Lung (tissue), 11 donors: ENCODE measurements at regions not wholly inside any gene's neighbourhood (a gene's known extent, or its start where the extent isn't known, plus 50 kb on each side); places are given as distances from the start of the nearest gene placed in this dataset.
A peak's percentile ranks its signal among the peaks of the same experiment; 100 is the strongest.

Experiments used
- ATAC-seq: fragments of 200-7000 bp; cut with Tn5 transposase; one replicate; pipeline ENCODE4 v1.9.1; 2020; ENCODE audit warnings: moderate number of reproducible peaks; ENCODE audit not compliant: insufficient read depth, low FRiP score
- DNase-seq, 3 donors: peaks; one replicate each; pipeline ENCODE4 v3.0.0-alpha.2; 2013 to 2017
- H3K27ac ChIP-seq, 2 donors: one replicate each; pipeline ENCODE4 v1.5.1; 2013; ENCODE audit warnings: mild to moderate bottlenecking in 2 of 2, moderate library complexity in 2 of 2, control low read depth in 1 of 2, inconsistent platforms in 1 of 2, low read depth in 1 of 2, low read length in 1 of 2
- H3K27me3 ChIP-seq, 3 donors: one replicate each; pipeline ENCODE4 v1.5.1; 2013; ENCODE audit warnings: low read length in 2 of 3; ENCODE audit not compliant: control insufficient read depth in 3 of 3, insufficient read depth in 3 of 3
- H3K36me3 ChIP-seq, 4 donors: one replicate each; pipeline ENCODE4 v1.5.1; 2013; ENCODE audit warnings: low read length in 4 of 4, mild to moderate bottlenecking in 1 of 4, moderate library complexity in 1 of 4; ENCODE audit not compliant: control insufficient read depth in 4 of 4, insufficient read depth in 4 of 4
- H3K4me1 ChIP-seq, 5 donors: one replicate each; pipeline ENCODE4 v1.5.1; 2013; ENCODE audit warnings: low read length in 5 of 5, mild to moderate bottlenecking in 2 of 5, moderate library complexity in 1 of 5; ENCODE audit not compliant: control insufficient read depth in 5 of 5, insufficient read depth in 5 of 5
- H3K4me3 ChIP-seq: one replicate; pipeline ENCODE4 v1.5.1; 2013; ENCODE audit warnings: mild to moderate bottlenecking, control low read depth, moderate library complexity
- H3K9ac ChIP-seq, 2 donors: one replicate each; pipeline ENCODE4 v1.5.1; 2013; ENCODE audit warnings: low read length in 2 of 2, control low read depth in 1 of 2; ENCODE audit not compliant: insufficient read depth in 1 of 2
- H3K9me3 ChIP-seq, 4 donors: one replicate each; pipeline ENCODE4 v1.5.1; 2013; ENCODE audit warnings: low read length in 3 of 4, mild to moderate bottlenecking in 1 of 4, moderate library complexity in 1 of 4; ENCODE audit not compliant: control insufficient read depth in 4 of 4, insufficient read depth in 3 of 4
- WGBS, 2 donors: extraction: QIAGEN DNeasy Blood & Tissue Kit; methylation state at CpG; one replicate each; pipeline ENCODE4 v1.1.7; 2013; 5-methylcytosine and 5-hydroxymethylcytosine counted together
- TF ChIP-seq, protein P1 (sequence below): IDR thresholded peaks from 2 replicates; pipeline ENCODE4 v1.5.1; 2012; ENCODE audit warnings: mild to moderate bottlenecking; ENCODE audit errors: control extremely low read depth, extremely low read depth
- donor health status: control.
- donor health status: control.
- donor health status: Bipolar disorder and iron deficiency.
- donor health status: healthy.
- donor health status: DM: yes; HTN: yes; CAD: no.

DNA sequence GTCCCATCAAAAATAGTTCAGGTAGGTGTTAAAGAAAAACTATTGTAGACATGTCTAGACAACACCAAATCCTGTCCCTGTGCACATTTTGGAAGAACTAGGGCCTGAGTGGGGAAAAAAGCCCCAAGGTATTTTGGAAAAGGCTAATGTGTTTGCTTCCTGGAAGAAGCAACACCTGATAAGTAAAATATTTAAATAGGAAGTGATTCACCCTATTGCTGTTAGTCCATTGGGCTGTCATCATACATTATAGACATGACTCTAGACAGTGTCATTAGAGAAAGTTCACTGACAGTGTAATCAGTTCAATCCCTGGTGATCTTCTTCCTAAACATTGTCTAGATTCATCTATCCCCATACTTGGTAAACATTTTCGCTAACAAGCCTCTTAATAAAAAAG, 465.3 kb downstream of the CBLN4 start:
- Histone ChIP-seq H3K27me3 (no peaks in the 10 kb centered on the region), H3K36me3 (no peaks in the 10 kb centered on the region), H3K27ac (no peak overlapping the region), H3K4me1 (peaks cover 0 to 4% (median 0%) of the 10 kb centered on the region in 5 donors), H3K9me3 (no peaks in the 10 kb centered on the region), H3K9ac (no peak overlapping the region), H3K4me3 (no peak overlapping the region)
- DNase-seq (no peak), ATAC-seq (no peak)
- WGBS, 2 donors: 81 to 98% methylated on average over 1 of the region's 1 CpG
- TF ChIP-seq, protein P1, sequence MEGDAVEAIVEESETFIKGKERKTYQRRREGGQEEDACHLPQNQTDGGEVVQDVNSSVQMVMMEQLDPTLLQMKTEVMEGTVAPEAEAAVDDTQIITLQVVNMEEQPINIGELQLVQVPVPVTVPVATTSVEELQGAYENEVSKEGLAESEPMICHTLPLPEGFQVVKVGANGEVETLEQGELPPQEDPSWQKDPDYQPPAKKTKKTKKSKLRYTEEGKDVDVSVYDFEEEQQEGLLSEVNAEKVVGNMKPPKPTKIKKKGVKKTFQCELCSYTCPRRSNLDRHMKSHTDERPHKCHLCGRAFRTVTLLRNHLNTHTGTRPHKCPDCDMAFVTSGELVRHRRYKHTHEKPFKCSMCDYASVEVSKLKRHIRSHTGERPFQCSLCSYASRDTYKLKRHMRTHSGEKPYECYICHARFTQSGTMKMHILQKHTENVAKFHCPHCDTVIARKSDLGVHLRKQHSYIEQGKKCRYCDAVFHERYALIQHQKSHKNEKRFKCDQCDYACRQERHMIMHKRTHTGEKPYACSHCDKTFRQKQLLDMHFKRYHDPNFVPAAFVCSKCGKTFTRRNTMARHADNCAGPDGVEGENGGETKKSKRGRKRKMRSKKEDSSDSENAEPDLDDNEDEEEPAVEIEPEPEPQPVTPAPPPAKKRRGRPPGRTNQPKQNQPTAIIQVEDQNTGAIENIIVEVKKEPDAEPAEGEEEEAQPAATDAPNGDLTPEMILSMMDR: no peak

DNA sequence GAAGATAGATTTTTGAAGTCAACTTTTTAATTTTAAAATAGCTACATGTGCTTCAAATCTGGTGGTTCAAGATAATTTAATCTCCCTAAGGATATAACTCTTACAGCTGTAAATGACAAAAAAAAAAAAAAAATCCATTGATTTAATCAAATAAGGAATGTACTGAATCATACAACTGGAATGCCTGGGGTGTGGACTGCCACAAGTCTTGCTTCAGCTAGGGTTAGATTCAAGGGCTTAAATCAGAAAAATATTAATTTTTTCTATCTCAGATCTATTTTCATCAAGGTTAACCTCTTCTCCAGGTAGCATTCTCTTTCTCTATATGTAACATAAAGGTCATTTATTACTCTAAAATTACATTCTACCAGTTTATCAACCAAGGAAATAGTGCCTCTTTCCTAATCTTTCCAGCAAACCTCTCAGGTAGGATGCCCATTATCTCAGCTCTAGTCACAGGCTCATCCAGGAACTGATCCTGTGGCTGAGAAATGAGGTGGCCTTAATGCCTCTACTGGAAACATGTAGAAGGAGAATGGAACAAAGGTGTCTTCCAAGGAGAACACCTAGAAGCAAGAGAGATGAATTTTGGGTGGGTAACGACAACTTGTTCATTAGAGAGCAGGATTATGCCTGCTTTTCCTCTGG, 466.9 kb downstream of the CBLN4 start:
- H3K9ac ChIP-seq: no peak overlapping the region
- DNase-seq (no peak), ATAC-seq (no peak)
- no peak overlapping the region for H3K27ac ChIP-seq
- H3K27me3 ChIP-seq: no peaks in the 10 kb centered on the region
- H3K4me3 ChIP-seq: no peak overlapping the region
- no peaks in the 10 kb centered on the region for H3K36me3 ChIP-seq
- WGBS, 2 donors: 81 to 84% methylated on average over 1 of the region's 1 CpG
- TF ChIP-seq, protein P1: no peak
- H3K4me1 ChIP-seq: peaks cover 0 to 9% (median 0%) of the 10 kb centered on the region in 5 donors
- no peaks in the 10 kb centered on the region for H3K9me3 ChIP-seq

DNA sequence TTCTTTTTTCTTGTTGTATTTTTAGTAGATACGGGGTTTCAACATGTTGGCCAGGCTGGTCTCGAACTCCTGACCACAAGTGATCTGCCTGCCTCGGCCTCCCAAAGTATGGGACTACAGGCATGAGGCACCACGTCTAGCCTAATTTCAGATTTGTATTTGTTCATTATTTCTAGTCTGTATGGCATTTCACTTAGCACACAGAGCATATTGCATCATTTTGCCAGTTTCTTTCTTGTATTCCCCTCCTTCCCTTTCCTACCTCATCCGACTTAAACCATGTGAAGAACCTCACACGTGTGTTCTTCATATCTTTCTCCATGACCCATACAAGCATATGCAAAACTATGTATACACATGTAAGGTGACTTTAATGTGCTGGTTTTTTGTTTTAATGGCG, 470.0 kb downstream of the CBLN4 start:
- Histone ChIP-seq H3K27me3 (no peaks in the 10 kb centered on the region), H3K4me3 (no peak overlapping the region), H3K36me3 (no peaks in the 10 kb centered on the region), H3K9me3 (no peaks in the 10 kb centered on the region), H3K27ac (no peak overlapping the region), H3K4me1 (peaks cover 0 to 9% (median 0%) of the 10 kb centered on the region in 5 donors), H3K9ac (no peak overlapping the region)
- 69 to 74% methylated on average over 7 of the region's 7 CpGs for WGBS, 2 donors
- TF ChIP-seq, protein P1: no peak
- ATAC-seq (no peak), DNase-seq (no peak)

DNA sequence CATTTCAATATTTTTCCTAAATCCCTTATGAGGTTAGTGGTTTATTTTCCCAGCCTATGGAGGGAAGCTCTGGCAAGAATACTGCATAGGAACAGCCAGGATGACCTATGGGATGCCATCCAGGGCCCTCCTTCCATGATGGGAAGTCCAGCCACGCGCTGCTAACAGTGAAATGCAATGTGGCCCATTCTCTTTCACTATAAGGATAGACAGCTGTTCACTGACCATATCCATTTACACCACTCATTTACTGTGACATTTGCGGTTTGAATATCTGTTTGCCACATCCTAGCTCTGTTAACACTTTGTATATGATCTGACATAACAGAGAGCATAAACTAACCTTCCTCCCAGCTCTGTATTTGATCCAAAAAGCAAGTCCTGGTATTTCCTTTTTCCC, 471.7 kb downstream of the CBLN4 start:
- TF ChIP-seq, protein P1: no peak
- Histone ChIP-seq H3K27ac (no peak overlapping the region), H3K9ac (no peak overlapping the region), H3K27me3 (no peaks in the 10 kb centered on the region), H3K36me3 (no peaks in the 10 kb centered on the region), H3K9me3 (no peaks in the 10 kb centered on the region), H3K4me3 (no peak overlapping the region), H3K4me1 (peaks cover 0 to 9% (median 0%) of the 10 kb centered on the region in 5 donors)
- ATAC-seq (no peak), DNase-seq (peak; percentile 54 to 88 (median 85))
- WGBS, 2 donors: 78 to 96% methylated on average over 3 of the region's 3 CpGs
